NCI-H1436 (cell line): ENCODE measurements at regions not wholly inside any gene's neighbourhood (a gene's known extent, or its start where the extent isn't known, plus 50 kb on each side); places are given as distances from the start of the nearest gene placed in this dataset.

ENCODE experiments used
- DNase-seq: peaks from one replicate; lab custom pipeline; 2025; lab: John Stamatoyannopoulos, UW

GRCh38 chr15:70473581-70474370 is 289.6 kb downstream of the UACA start:
- no peak for DNase-seq

- no peak for DNase-seq
Measured at GRCh38 chr15:70471517-70471916, 291.8 kb downstream of the UACA start.

GRCh38 chr15:70470556-70471191 is 292.7 kb downstream of the UACA start:
- DNase-seq, result no peak

DNA sequence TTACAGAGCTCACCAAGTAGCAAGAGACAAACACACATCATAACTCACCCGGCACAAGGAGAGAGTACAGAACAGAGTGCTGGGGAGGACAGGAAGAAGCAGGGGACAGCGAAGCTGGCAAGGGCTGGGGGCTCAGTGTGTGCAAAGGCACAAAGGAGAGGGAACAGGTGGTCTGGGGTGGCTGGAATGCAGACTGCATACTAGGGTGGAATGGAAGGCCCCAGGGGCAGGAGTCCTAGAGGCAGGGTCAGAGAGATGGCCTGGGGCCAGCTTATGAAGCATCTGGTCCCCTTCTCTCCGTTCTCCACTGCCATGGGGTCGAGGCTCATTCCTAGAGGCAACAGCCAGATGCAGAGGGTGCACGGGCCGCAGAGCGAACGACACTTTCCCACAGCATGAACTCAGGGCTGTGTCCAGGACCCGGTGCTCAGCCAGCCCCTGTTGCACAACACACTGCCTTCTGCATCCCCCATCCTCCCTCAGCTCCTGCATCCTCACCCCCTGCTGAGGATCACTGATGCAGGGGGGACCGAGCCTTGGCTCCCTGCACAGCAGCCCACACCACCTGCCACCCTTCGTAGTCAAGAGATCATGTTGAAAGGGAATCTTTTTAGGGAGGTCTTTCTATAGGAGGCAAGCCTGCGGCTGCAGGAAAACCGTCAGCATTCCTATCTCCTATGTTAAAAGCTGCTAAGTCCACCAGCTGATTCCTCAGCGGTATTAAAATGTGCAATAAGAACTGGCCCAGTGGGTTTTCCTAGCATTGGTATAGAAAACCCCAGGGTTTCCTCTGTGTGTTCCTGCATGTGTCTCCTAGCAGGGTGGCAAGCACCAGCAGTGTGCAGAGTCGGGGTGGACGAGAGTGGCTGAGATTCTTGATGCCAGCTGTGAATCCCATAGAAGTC is 293.5 kb downstream of the UACA start:
- no peak for DNase-seq

DNA sequence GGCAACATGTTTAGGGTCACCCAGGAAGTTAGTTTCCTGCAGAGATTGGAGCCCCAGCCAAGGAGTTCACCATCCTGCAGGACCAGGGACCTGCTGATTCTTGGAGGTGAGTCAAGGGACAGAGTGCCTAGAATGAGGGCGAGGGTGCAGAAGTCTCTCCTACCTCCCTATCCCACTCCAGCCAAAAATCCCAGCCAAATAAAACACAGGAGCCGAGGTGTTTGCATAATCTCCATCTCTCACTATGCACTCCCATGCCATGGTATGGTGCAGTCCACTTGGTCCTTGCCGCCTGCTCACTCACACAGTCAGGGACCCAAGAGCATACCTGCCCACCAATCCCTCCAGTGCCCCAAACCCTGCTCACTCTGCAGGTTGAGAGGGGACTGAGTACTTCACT is 294.2 kb downstream of the UACA start:
- no peak for DNase-seq

DNA sequence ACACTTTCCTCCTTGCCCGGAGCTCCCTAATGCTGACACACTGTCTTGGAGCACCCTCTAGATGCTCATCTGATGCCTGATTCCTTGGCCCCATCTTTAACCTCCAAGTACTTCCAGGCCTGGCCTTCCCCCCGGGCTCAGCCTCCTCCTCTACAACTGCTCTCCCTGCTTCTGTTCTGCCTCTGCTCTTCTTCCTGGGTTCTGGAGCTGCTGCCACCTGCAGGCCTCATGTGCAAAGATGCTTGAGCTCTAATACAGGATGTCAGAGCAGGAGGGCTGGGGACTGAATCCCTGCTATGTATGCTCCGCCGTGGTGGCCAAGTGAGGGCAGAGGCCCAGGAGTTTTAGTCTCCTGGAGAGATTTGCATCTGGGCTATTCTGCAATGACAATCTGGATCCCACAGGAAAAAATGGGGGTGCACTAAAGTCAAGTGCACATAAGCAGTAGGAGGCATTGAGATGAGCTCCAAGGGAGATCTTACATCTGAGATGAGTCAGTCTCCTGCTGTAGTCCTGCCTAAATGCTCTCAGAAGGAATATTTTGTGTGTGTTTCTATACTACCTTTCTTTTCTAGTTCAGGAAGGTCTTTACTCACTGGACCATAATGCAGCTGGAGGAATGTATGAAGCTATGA is 296.3 kb downstream of the UACA start:
- DNase-seq, result peak; percentile 63

- DNase-seq, result no peak
Measured at GRCh38 chr15:70466305-70466704, 297.1 kb downstream of the UACA start.

GRCh38 chr15:70465812-70466211 is 297.5 kb downstream of the UACA start:
- no peak for DNase-seq

- no peak for DNase-seq
Measured at GRCh38 chr15:70463453-70463834, 299.9 kb downstream of the UACA start.

GRCh38 chr15:70461992-70462391 is 301.4 kb downstream of the UACA start:
- no peak for DNase-seq

- no peak for DNase-seq
Measured at GRCh38 chr15:70461017-70461416, 302.3 kb downstream of the UACA start.

GRCh38 chr15:70459312-70459711 is 304.0 kb downstream of the UACA start:
- no peak for DNase-seq

GRCh38 chr15:70453766-70454165 is 309.6 kb downstream of the UACA start:
- DNase-seq, result no peak

GRCh38 chr15:70453238-70453637 is 310.1 kb downstream of the UACA start:
- no peak for DNase-seq

DNA sequence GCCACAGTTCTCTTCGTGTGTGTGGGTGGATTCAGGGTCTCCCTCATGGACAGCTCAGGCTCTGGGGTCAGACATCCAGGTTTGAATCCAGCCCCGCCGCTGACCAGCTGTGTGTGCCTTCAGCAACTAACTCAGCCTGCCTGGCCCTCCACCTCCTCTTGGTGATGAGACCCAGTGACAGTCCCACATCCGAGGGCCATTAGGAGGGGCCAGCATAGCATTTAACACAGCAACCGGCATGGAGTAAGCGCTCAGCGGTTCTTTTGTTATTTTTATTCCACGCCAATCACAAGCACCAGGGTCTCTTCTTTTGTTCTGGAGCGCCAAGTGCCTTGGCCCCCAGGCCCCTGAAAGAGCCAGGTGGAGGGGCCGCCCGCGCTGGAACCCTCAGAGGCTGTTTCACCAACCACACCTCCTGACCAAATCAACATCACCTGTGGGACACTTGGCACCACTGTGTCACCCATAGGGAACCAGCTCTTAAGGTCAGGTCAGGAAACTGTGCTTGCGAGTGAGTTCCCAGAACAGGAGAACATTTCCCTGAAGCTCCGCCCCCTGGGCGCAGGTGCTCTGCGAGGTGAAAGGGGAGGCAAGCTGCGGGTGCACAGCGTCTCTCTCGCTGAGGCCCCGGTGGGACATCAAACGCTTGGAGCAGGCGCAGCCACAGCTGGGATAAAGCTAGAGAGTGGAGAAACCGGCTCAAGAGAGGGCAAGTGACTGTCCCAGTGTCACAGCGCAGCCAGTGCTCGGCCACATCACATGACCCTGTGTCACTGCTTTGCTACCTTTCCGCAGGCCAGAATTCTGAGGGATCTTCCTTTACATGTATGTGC is 311.3 kb downstream of the UACA start:
- peak; percentile 52 for DNase-seq

GRCh38 chr15:70450142-70450443 is 313.3 kb downstream of the UACA start:
- DNase-seq, result no peak

DNA sequence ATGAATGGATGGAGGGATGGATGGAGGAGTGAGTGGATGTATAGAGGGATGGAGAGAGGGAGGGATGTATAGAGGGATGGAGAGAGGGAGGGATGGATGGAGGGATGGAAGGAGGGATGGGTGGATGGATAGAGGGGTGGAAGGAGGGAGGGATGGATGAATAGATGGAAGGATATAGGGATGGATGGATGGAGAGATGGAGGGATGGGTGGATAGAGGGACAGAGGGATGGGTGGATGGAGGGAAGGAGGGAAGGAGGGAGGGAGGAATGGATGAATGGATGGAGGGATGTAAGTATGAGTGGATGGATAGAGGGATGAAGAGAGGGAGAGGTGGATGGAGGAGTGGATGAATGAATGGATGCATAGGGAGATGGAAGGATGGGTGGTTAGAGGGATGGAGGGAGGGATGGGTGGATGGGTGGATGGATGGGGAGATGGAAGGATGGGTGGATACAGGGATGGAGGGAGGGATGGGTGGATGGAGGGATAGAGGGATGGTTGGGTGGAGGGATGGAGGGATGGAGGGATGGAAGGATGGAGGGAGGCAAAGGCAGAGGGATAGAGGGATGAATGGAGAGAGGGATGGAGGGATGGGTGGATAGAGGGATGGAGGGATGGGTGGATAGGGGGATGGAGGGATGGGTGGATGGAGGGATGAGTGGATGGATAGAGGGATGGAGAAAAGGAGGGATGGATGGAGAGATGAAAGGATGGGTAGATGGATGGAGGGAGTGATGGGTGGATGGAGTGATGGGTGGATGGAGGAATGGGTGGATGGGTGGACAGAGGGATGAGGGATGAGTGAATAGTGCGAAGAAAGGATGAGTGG is 313.8 kb downstream of the UACA start:
- DNase-seq, result no peak

GRCh38 chr15:70447928-70448698 is 315.2 kb downstream of the UACA start:
- DNase-seq, result peak; percentile 51

GRCh38 chr15:70447521-70447920 is 315.8 kb downstream of the UACA start:
- DNase-seq, result no peak

- no peak for DNase-seq
Measured at GRCh38 chr15:70447081-70447480, 316.3 kb downstream of the UACA start.
